Activated naive CD4-positive, alpha-beta T cell treated with anti-CD3 and anti-CD28 coated beads, Interleukin-2, amount 50 U/mL, for 72 hours (primary cell): ENCODE measurements at regions not wholly inside any gene's neighbourhood (a gene's known extent, or its start where the extent isn't known, plus 50 kb on each side); places are given as distances from the start of the nearest gene placed in this dataset.

Experiments used
- ATAC-seq, 2 donors: fragments of 150-1000 bp; cut with Tn5 transposase; 2 replicates each; pipeline ENCODE4 v1.10.0; 2021; ENCODE audit warnings: mild to moderate bottlenecking in 2 of 2, moderate library complexity in 2 of 2
- DNase-seq, 2 donors: peaks; one replicate each; pipeline ENCODE4 v3.0.0; 2021 to 2022; ENCODE audit warnings: low spot score in 2 of 2
- H3K27ac Mint-ChIP-seq, 2 donors: one replicate each; pipeline ENCODE4 v1.8.0; 2022; ENCODE audit warnings: mild to moderate bottlenecking in 2 of 2, mixed read lengths in 2 of 2
- H3K36me3 Mint-ChIP-seq, 2 donors: one replicate each; pipeline ENCODE4 v1.8.0; 2022; ENCODE audit warnings: mixed read lengths in 2 of 2
- H3K9me3 Mint-ChIP-seq, 2 donors: one replicate each; pipeline ENCODE4 v1.8.0; 2022; ENCODE audit warnings: mixed read lengths in 2 of 2

- DNase-seq, result no peak
- ATAC-seq, result no peak
- Mint-ChIP-seq H3K9me3 (no peaks in the 10 kb centered on the region), H3K36me3 (no peaks in the 10 kb centered on the region), H3K27ac (no peak overlapping the region)
These were observed 398.5 kb downstream of the VPS13C start for GRCh38 chr15:61661791-61662190.

DNA sequence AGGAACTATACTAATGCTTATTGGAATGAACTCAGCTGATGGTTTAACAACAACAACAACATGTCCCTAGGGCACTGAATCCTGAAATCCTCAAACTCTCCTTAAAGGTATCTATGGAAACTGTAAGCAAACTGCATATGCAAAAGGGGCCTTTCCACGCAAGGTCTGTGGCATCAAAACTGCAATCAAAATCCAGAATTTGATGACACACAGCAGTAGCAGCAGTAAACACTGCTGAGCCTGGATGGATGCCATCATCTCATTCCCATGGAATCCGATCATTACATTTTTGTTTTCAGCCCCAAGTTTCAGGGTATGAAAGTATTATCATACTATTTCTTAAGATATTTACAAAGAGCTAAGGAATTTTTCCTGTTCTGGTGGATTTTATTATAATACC, 399.7 kb downstream of the VPS13C start:
- DNase-seq, result no peak
- no peak for ATAC-seq
- H3K27ac Mint-ChIP-seq, result no peak overlapping the region
- no peaks in the 10 kb centered on the region for H3K9me3 Mint-ChIP-seq
- H3K36me3 Mint-ChIP-seq, result no peaks in the 10 kb centered on the region

DNA sequence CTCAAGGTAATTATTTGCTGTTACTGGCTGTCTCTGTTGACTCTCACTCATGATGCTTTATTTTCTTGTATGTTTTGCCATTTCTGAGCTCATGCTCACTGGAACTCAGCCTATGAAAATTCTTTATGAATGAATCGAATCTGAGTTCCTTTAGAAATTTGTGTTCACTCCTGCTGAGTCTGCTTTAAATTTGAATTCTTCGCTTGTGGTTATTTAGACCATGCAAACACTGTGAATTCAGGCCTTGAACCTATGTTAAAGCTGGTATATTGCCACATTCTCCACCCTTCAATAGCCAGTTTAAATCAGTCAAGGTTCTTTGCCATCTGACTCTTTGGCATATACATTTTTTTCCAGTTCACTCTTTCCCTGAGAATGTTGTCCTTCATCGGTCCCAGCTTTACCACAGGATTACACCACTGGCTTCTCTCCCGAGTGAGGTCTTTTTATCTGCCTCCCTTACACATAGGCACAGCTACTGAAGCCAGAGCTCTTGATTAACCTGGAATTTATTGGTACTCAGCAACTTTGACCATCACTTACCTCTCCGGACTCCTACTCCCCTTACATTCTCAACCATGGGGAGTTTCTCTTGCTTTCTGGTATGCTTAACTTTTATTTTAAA, 400.6 kb downstream of the VPS13C start:
- no peak overlapping the region for H3K27ac Mint-ChIP-seq
- DNase-seq (no peak), ATAC-seq (no peak)
- H3K9me3 Mint-ChIP-seq, result no peaks in the 10 kb centered on the region
- no peaks in the 10 kb centered on the region for H3K36me3 Mint-ChIP-seq

GRCh38 chr15:61657461-61657860, 402.8 kb downstream of the VPS13C start:
- H3K36me3 Mint-ChIP-seq, result no peaks in the 10 kb centered on the region
- H3K27ac Mint-ChIP-seq, result no peak overlapping the region
- H3K9me3 Mint-ChIP-seq, result no peaks in the 10 kb centered on the region
- DNase-seq (no peak), ATAC-seq (no peak)

DNA sequence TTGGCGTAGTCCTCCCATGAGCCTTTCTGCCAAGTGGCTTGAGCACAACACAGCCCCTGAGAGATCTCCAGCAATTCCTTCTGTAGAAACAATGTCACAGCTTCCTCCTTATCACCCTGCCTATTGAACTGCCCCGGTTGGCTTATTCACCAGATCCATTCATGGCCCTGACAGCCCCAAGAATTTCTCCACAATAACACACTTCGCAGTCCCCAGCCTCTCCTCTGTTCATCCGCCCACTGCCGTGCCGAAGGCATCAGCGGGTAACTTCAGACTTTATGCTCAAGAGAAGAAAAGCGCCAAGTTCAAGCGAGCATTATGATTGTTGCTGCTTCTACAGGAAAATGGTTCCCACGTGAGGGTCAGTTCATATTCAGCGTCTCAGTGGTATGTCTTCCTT, 403.9 kb downstream of the VPS13C start:
- no peak for DNase-seq
- Mint-ChIP-seq H3K27ac (no peak overlapping the region), H3K9me3 (no peaks in the 10 kb centered on the region), H3K36me3 (no peaks in the 10 kb centered on the region)
- no peak for ATAC-seq

DNA sequence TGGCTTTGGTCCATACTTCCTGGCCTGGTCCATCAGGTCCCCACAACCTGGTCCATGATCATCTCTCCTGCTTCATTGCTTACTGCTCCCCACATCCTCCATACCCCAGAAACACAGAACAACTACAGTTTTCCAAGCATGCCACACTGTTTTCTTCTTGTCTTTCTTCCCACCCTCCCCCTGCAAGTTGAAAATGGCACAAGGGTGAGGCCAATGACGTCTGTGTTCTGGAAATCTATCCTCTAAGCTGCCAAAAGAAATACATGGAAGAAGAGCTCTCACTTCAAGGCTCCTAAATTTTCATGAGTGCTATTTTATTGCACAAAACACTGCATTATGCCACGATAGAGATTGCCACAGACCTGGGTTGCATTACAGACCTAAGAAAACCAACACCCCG, 404.4 kb downstream of the VPS13C start:
- no peak overlapping the region for H3K27ac Mint-ChIP-seq
- ATAC-seq (no peak), DNase-seq (no peak)
- no peaks in the 10 kb centered on the region for H3K9me3 Mint-ChIP-seq
- H3K36me3 Mint-ChIP-seq, result no peaks in the 10 kb centered on the region

DNA sequence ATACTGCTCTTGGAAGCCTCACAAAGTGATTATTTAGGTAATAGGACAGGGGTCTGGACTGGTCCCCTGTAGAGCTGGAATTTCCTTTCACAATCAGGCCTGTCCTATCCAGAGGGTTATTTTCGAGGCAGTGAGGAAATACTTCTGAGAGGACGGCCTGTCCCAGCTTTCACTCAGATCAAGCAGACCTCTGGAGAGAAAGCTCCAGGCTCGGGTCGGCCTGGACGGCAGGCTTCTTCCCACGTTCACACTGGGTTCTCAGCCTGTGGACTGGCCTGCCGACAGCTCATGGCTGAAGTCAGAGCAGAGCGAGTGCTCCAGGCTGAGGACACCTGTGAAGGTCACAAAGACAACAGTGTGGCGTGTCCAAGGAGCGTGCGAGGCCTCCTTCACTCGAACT, 405.3 kb downstream of the VPS13C start:
- Mint-ChIP-seq H3K27ac (no peak overlapping the region), H3K36me3 (no peaks in the 10 kb centered on the region), H3K9me3 (no peaks in the 10 kb centered on the region)
- DNase-seq (no peak), ATAC-seq (no peak)

DNA sequence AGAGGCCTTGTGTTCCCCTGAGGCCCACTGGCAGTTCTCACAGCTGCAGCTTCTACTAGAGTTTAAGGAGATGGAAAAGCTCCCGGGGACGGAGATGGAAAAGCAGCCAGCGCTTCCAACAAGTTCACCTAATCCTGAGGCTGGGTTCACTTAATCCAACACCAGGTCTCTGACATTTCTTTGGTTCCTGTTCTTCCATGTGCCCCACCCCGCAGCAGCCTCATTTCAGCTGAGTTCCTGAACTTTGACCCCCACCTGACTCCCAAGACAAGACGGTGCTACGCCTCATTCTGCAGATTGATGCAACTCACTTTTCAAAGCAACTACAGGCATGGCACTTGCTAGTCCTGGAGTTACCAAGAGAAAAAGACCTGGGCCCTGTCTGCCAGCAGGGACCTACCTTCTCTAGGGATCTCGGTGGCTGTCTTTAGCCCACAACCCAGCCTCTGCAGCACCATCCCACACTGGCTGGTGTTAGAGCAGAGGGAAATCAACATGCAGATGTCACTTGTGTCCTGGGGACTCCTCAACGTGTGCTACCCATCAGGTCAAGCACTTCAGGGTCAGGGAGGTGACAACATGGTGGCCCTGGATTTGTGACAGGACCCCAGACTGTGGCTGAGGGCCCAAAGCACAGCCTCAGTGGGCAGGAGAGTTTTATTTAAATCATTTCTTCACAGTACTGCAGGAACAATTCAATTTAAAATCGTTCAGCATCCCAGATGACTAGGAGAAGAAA, 406.1 kb downstream of the VPS13C start:
- no peak for DNase-seq
- no peaks in the 10 kb centered on the region for H3K36me3 Mint-ChIP-seq
- no peak overlapping the region for H3K27ac Mint-ChIP-seq
- no peak for ATAC-seq
- no peaks in the 10 kb centered on the region for H3K9me3 Mint-ChIP-seq

DNA sequence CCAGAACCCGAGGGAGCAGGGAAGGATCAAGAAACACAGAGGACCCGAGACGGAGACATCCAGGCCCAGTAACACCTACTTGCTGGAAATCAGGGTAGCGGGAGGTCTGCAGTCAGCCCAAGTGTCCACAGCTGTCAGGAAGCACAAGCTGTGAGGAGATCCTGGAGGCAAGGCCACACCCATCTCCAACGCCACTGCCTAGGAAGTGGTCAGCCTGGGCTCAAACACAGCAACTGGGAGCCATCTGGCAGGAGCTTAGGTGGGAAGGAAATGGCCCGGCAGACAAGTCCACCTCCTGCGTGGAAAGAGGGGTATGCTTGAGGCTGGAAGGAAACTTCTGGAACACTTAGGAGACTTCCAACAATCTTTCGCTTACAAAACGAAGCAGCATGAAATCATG, 407.1 kb downstream of the VPS13C start:
- Mint-ChIP-seq H3K27ac (no peak overlapping the region), H3K36me3 (no peaks in the 10 kb centered on the region), H3K9me3 (no peaks in the 10 kb centered on the region)
- no peak for ATAC-seq
- no peak for DNase-seq

- ATAC-seq (no peak), DNase-seq (no peak)
- Mint-ChIP-seq H3K36me3 (no peaks in the 10 kb centered on the region), H3K27ac (no peak overlapping the region), H3K9me3 (no peaks in the 10 kb centered on the region)
These were observed 409.0 kb downstream of the VPS13C start for GRCh38 chr15:61651267-61651666.

GRCh38 chr15:61649046-61649445, 411.2 kb downstream of the VPS13C start:
- no peak for ATAC-seq
- Mint-ChIP-seq H3K27ac (no peak overlapping the region), H3K36me3 (no peaks in the 10 kb centered on the region), H3K9me3 (no peaks in the 10 kb centered on the region)
- DNase-seq, result no peak

DNA sequence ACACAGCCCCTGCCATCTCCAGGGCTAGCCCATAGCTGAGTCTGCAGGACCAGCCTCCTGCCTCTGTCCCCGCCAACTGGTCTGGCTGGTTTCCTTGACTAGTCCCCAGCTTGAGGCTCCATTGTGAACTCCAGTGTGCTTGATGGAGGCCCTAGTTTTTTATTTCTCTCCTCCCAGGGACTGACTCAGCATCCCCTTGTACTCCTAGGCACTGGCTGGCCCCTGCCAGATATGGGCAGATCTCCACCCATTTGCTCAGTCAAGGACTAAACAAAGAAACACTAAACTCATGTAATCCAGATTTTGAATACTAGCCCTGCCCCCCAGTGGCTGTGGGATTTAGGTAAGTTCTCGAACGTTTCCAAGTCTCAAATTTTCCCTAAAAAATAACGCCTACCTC, 415.4 kb upstream of the RORA start:
- Mint-ChIP-seq H3K9me3 (no peaks in the 10 kb centered on the region), H3K36me3 (no peaks in the 10 kb centered on the region), H3K27ac (no peak overlapping the region)
- no peak for ATAC-seq
- no peak for DNase-seq

- Mint-ChIP-seq H3K9me3 (no peaks in the 10 kb centered on the region), H3K27ac (no peak overlapping the region), H3K36me3 (no peaks in the 10 kb centered on the region)
- DNase-seq, result no peak
- no peak for ATAC-seq
These were observed 412.5 kb upstream of the RORA start for GRCh38 chr15:61641645-61642044.

- Mint-ChIP-seq H3K9me3 (no peaks in the 10 kb centered on the region), H3K27ac (no peak overlapping the region), H3K36me3 (no peaks in the 10 kb centered on the region)
- ATAC-seq, result no peak
- DNase-seq, result no peak
These were observed 411.7 kb upstream of the RORA start for GRCh38 chr15:61640756-61641155.

DNA sequence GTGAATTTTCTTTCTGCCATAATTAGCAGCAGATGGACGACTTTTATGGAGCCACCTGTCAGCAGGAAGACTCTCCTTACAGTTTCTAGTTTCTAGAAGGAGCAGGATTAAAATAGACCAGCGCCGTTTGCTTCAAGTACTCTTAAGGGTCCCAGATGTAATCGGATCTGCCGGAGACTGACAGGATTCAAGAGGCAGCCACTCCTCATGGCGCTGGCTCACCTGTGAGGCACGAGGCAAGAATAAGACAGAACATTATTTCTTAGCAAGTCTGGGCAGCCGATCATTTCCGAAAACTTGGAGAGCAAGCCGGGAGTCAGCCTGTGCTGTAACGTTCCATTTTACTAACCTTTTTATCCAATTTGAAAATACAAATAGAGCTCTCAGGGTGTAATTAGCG, 410.4 kb upstream of the RORA start:
- Mint-ChIP-seq H3K9me3 (no peaks in the 10 kb centered on the region), H3K36me3 (no peaks in the 10 kb centered on the region), H3K27ac (no peak overlapping the region)
- ATAC-seq, result no peak
- DNase-seq, result no peak

DNA sequence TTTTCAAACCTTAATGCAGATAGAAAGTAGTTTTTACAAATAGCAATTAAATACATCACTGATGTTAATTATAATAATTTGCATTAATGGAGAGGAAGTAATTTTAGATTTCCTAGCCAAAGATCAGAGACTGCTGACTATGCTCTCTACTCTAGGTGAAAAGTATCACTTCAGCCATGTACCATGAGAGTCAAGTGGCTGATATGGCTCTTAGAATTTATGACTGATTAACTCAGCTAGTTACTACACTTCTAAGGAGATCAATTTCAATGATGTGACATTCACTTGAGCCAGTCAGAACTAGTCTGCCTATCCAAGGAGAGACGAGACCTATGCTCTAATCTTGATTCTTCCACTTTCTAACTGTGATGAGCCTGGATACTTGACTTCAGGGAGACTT, 405.7 kb upstream of the RORA start:
- H3K36me3 Mint-ChIP-seq, result no peaks in the 10 kb centered on the region
- H3K27ac Mint-ChIP-seq, result no peak overlapping the region
- peaks cover 0 to 4% of the 10 kb centered on the region in 2 donors for H3K9me3 Mint-ChIP-seq
- DNase-seq (no peak), ATAC-seq (no peak)

DNA sequence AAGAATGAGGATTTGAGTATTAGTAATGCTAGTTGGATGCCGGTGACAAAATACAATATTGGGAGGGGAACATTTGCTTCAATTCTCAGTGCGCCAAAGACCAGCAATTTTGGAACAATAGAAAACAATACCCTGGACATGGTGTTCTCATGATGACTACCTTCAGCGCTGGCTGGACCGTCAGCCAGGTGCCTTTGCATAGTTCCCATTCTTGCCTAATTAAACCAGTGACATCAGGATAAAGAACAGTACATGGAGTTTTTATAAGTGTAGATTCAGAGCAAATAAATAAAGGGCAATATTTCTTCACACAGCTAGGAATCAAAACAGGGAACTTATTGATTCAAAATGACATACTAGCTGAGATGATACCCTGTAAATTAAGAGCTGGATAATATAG, 404.8 kb upstream of the RORA start:
- no peak for ATAC-seq
- H3K27ac Mint-ChIP-seq, result no peak overlapping the region

GRCh38 chr15:61629269-61629668, 400.2 kb upstream of the RORA start:
- H3K27ac Mint-ChIP-seq, result no peak overlapping the region
- DNase-seq, result no peak
- no peaks in the 10 kb centered on the region for H3K36me3 Mint-ChIP-seq
- no peak for ATAC-seq
- H3K9me3 Mint-ChIP-seq, result peaks cover 0 to 4% of the 10 kb centered on the region in 2 donors

More for the DNA sequence above, 404.8 kb upstream of the RORA start:
- H3K9me3 Mint-ChIP-seq, result peaks cover 0 to 4% of the 10 kb centered on the region in 2 donors
- DNase-seq, result no peak
- no peaks in the 10 kb centered on the region for H3K36me3 Mint-ChIP-seq
